IPS DF 6.9 (cell line): ENCODE measurements at regions not wholly inside any gene's neighbourhood (a gene's known extent, or its start where the extent isn't known, plus 50 kb on each side); places are given as distances from the start of the nearest gene placed in this dataset.

Experiments used
- DNase-seq: peaks from one replicate; pipeline ENCODE4 v3.0.0-alpha.2; 2013; ENCODE audit warnings: low read depth, low spot score
- H3K27ac ChIP-seq: one replicate; pipeline ENCODE4 v1.5.1; 2013; ENCODE audit warnings: low read length, control low read depth
- H3K27me3 ChIP-seq: 2 replicates; pipeline ENCODE4 v1.6.1; 2013; ENCODE audit warnings: mild to moderate bottlenecking, low read length; ENCODE audit not compliant: control insufficient read depth, insufficient read depth
- H3K36me3 ChIP-seq: 2 replicates; pipeline ENCODE4 v1.6.1; 2013; ENCODE audit warnings: low read length; ENCODE audit not compliant: control insufficient read depth, insufficient read depth
- H3K4me1 ChIP-seq: 2 replicates; pipeline ENCODE4 v1.6.1; 2013; ENCODE audit warnings: low read length; ENCODE audit not compliant: control insufficient read depth, insufficient read depth
- H3K4me3 ChIP-seq: 2 replicates; pipeline ENCODE4 v1.5.1; 2013; ENCODE audit warnings: mild to moderate bottlenecking, low read length
- H3K9me3 ChIP-seq: 2 replicates; pipeline ENCODE4 v1.6.1; 2013; ENCODE audit warnings: low read length, inconsistent platforms; ENCODE audit not compliant: control insufficient read depth, insufficient read depth
- WGBS: extraction: QIAGEN DNeasy Blood & Tissue Kit; methylation state at CpG from one replicate; pipeline ENCODE4 v1.1.7; 2013; ENCODE audit warnings: mixed read lengths, missing lambda C conversion rate; ENCODE audit not compliant: insufficient read length, insufficient coverage; 5-methylcytosine and 5-hydroxymethylcytosine counted together

GRCh38 chr11:97224396-97224795 lies 834.6 kb downstream of the JRKL start:
- no peaks in the 10 kb centered on the region for H3K36me3 ChIP-seq
- DNase-seq, result no peak
- no peak overlapping the region for H3K4me3 ChIP-seq
- H3K27ac ChIP-seq, result no peak overlapping the region
- H3K4me1 ChIP-seq, result no peaks in the 10 kb centered on the region
- no CpG with 5 or more reads among the region's 4 CpGs for WGBS
- no peaks in the 10 kb centered on the region for H3K27me3 ChIP-seq
- no peaks in the 10 kb centered on the region for H3K9me3 ChIP-seq

- Histone ChIP-seq H3K36me3 (no peaks in the 10 kb centered on the region), H3K27me3 (no peaks in the 10 kb centered on the region), H3K9me3 (no peaks in the 10 kb centered on the region), H3K4me3 (no peak overlapping the region), H3K4me1 (no peaks in the 10 kb centered on the region), H3K27ac (no peak overlapping the region)
- no peak for DNase-seq
- no CpG with 5 or more reads among the region's 5 CpGs for WGBS
Observed at GRCh38 chr11:97225794-97226193, 836.0 kb downstream of the JRKL start.

- DNase-seq, result no peak
- no peaks in the 10 kb centered on the region for H3K27me3 ChIP-seq
- H3K9me3 ChIP-seq, result no peaks in the 10 kb centered on the region
- H3K36me3 ChIP-seq, result no peaks in the 10 kb centered on the region
- no peaks in the 10 kb centered on the region for H3K4me1 ChIP-seq
- no peak overlapping the region for H3K27ac ChIP-seq
- no CpG with 5 or more reads among the region's 3 CpGs for WGBS
- no peak overlapping the region for H3K4me3 ChIP-seq
Observed at GRCh38 chr11:97229936-97230335, 840.1 kb downstream of the JRKL start.

GRCh38 chr11:97231231-97231630 lies 841.4 kb downstream of the JRKL start:
- Histone ChIP-seq H3K4me3 (no peak overlapping the region), H3K9me3 (no peaks in the 10 kb centered on the region), H3K27ac (no peak overlapping the region), H3K27me3 (no peaks in the 10 kb centered on the region), H3K36me3 (no peaks in the 10 kb centered on the region), H3K4me1 (no peaks in the 10 kb centered on the region)
- no peak for DNase-seq

GRCh38 chr11:97234016-97234415 lies 844.2 kb downstream of the JRKL start:
- Histone ChIP-seq H3K27me3 (no peaks in the 10 kb centered on the region), H3K36me3 (no peaks in the 10 kb centered on the region), H3K27ac (no peak overlapping the region), H3K4me3 (no peak overlapping the region), H3K4me1 (no peaks in the 10 kb centered on the region; the same call in 1 of the 2 replicates), H3K9me3 (no peaks in the 10 kb centered on the region)
- WGBS, result no CpG with 5 or more reads among the region's 3 CpGs
- DNase-seq, result no peak

GRCh38 chr11:97237151-97237550 lies 847.3 kb downstream of the JRKL start:
- H3K27ac ChIP-seq, result no peak overlapping the region
- WGBS, result no CpG with 5 or more reads among the region's 2 CpGs
- H3K27me3 ChIP-seq, result no peaks in the 10 kb centered on the region
- H3K9me3 ChIP-seq, result no peaks in the 10 kb centered on the region
- no peak for DNase-seq
- H3K4me3 ChIP-seq, result no peak overlapping the region
- no peaks in the 10 kb centered on the region; the same call in 1 of the 2 replicates for H3K4me1 ChIP-seq
- H3K36me3 ChIP-seq, result no peaks in the 10 kb centered on the region

GRCh38 chr11:97247601-97248000 lies 857.8 kb downstream of the JRKL start:
- no CpG with 5 or more reads among the region's 3 CpGs for WGBS
- Histone ChIP-seq H3K9me3 (no peaks in the 10 kb centered on the region), H3K36me3 (no peaks in the 10 kb centered on the region), H3K27me3 (no peaks in the 10 kb centered on the region), H3K4me3 (no peak overlapping the region), H3K27ac (no peak overlapping the region), H3K4me1 (no peaks in the 10 kb centered on the region)
- DNase-seq, result no peak

- no peak for DNase-seq
- no peaks in the 10 kb centered on the region for H3K9me3 ChIP-seq
- H3K27me3 ChIP-seq, result no peaks in the 10 kb centered on the region
- WGBS, result no CpG with 5 or more reads among the region's 1 CpG
- no peaks in the 10 kb centered on the region for H3K4me1 ChIP-seq
- no peak overlapping the region for H3K4me3 ChIP-seq
- no peak overlapping the region for H3K27ac ChIP-seq
- no peaks in the 10 kb centered on the region for H3K36me3 ChIP-seq
Observed at GRCh38 chr11:97254790-97255189, 865.0 kb downstream of the JRKL start.

GRCh38 chr11:97259434-97259833 lies 869.6 kb downstream of the JRKL start:
- no peak for DNase-seq
- Histone ChIP-seq H3K27me3 (no peaks in the 10 kb centered on the region), H3K4me1 (no peaks in the 10 kb centered on the region), H3K36me3 (no peaks in the 10 kb centered on the region), H3K27ac (no peak overlapping the region), H3K9me3 (no peaks in the 10 kb centered on the region), H3K4me3 (no peak overlapping the region)
- WGBS, result no CpG with 5 or more reads among the region's 3 CpGs

GRCh38 chr11:97259884-97260283 lies 870.1 kb downstream of the JRKL start:
- H3K4me3 ChIP-seq, result no peak overlapping the region
- H3K27me3 ChIP-seq, result no peaks in the 10 kb centered on the region
- H3K27ac ChIP-seq, result no peak overlapping the region
- 100% methylated on average over 2 of the region's 3 CpGs for WGBS
- H3K36me3 ChIP-seq, result no peaks in the 10 kb centered on the region
- no peak for DNase-seq
- H3K4me1 ChIP-seq, result no peaks in the 10 kb centered on the region
- no peaks in the 10 kb centered on the region for H3K9me3 ChIP-seq

- Histone ChIP-seq H3K27ac (no peak overlapping the region), H3K4me1 (no peaks in the 10 kb centered on the region), H3K36me3 (no peaks in the 10 kb centered on the region), H3K9me3 (no peaks in the 10 kb centered on the region), H3K27me3 (no peaks in the 10 kb centered on the region), H3K4me3 (no peak overlapping the region)
- no peak for DNase-seq
- no CpG with 5 or more reads among the region's 5 CpGs for WGBS
Observed at GRCh38 chr11:97263183-97263858, 873.5 kb downstream of the JRKL start.
